Epithelial cell of esophagus (primary cell): ENCODE measurements at regions not wholly inside any gene's neighbourhood (a gene's known extent, or its start where the extent isn't known, plus 50 kb on each side); places are given as distances from the start of the nearest gene placed in this dataset.

Experiments
- DNase-seq: peaks from one replicate; pipeline ENCODE4 v3.0.0; 2010; ENCODE audit warnings: low read depth
- H3K4me3 ChIP-seq: 2 replicates; pipeline ENCODE4 v1.5.1; 2011; ENCODE audit warnings: mild to moderate bottlenecking, low read length, control low read depth
- TF ChIP-seq, protein P1 (sequence below): IDR thresholded peaks from 2 replicates; pipeline ENCODE4 v1.5.1; 2011; ENCODE audit warnings: low read depth, mild to moderate bottlenecking, low read length, control low read depth, inconsistent platforms; ENCODE audit not compliant: insufficient read depth; ENCODE audit errors: missing control alignments

- peak; percentile 11 for DNase-seq
- no peak overlapping the region for H3K4me3 ChIP-seq
- TF ChIP-seq, protein P1, sequence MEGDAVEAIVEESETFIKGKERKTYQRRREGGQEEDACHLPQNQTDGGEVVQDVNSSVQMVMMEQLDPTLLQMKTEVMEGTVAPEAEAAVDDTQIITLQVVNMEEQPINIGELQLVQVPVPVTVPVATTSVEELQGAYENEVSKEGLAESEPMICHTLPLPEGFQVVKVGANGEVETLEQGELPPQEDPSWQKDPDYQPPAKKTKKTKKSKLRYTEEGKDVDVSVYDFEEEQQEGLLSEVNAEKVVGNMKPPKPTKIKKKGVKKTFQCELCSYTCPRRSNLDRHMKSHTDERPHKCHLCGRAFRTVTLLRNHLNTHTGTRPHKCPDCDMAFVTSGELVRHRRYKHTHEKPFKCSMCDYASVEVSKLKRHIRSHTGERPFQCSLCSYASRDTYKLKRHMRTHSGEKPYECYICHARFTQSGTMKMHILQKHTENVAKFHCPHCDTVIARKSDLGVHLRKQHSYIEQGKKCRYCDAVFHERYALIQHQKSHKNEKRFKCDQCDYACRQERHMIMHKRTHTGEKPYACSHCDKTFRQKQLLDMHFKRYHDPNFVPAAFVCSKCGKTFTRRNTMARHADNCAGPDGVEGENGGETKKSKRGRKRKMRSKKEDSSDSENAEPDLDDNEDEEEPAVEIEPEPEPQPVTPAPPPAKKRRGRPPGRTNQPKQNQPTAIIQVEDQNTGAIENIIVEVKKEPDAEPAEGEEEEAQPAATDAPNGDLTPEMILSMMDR = no peak
Measured at GRCh38 chr6:9467741-9468140, 947.1 kb downstream of the TFAP2A start.

- TF ChIP-seq, protein P1 = no peak
- H3K4me3 ChIP-seq = no peak overlapping the region
- DNase-seq = no peak
Measured at GRCh38 chr6:9464583-9464982, 950.3 kb downstream of the TFAP2A start.

DNA sequence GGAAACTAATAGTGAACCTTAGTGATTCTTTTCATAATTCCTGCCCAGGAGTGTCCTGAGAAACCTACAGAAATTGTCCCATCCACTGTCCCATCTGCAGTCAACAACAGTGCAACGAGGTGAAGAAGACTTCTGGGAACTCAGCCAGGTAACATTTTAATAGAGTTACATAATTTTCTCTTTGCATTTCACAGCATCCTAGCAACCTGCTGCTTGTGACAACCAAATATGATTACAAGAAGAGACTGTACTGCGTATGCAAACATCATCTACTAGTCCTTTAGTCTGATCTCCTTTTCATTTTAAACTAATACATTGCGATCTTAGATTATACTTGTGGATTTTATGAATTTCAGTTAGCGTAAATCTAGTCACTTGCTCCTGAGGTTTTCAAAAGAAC lies 951.6 kb downstream of the TFAP2A start:
- no peak overlapping the region for H3K4me3 ChIP-seq
- TF ChIP-seq, protein P1 = no peak
- DNase-seq = peak; percentile 35

GRCh38 chr6:9461188-9461587 lies 953.7 kb downstream of the TFAP2A start:
- no peak overlapping the region for H3K4me3 ChIP-seq
- DNase-seq = peak; percentile 6
- TF ChIP-seq, protein P1 = no peak

DNA sequence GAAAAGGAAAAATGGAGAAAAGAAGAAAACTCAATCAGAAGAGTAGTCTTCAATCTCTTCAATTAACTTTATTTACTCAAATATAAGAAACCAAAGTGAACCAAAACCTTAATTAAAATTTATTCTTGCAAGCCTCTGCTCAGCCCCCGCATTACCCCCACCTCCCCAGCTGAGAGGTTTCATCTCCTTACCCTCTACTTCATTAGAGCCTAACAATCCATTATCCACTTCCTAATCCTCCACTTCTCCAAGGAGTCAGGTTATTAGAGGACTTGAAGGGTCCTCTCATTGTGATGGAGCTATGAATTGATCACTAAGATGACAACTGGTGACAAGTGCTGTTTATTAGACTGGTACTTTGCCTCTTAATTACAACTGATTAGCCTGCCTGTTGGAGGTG lies 956.5 kb downstream of the TFAP2A start:
- no peak overlapping the region for H3K4me3 ChIP-seq
- no peak for DNase-seq
- TF ChIP-seq, protein P1 = no peak

DNA sequence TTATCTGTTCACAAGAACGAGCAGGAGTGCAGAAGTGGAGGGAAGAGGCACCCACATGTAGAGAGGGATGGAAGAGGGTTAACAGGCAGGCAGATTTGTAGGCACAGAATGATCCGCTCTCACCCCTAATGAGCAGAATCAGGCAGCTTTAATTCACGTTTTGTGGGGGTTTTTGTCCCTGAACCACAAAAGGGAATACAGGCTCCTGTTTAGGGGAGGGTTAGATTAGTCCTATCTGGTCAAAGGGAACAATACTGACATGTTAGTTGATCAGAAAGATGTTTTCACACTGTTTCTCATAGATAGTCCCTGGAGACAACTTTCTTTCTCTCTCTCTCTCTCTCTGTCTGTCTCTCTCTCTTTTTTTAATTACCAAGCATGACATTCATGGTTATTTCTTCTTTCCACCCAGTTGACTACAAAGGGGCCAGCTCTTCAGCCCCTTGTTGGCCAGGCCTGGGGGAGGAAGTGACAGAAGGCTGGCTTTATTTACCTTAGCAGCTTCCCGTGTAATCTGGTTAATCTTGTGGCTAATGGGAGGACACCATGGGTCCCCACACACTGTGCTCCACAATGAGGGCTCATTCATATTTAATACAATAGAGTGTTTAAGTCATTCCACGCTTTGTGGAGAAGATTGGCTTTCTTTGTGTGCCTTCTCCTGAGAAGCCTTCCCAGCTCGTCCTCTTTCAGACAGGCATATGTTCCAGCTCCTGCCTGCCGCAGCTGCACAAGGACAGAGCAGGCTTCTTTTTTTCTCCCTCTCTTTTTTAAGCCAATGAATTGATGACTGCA lies 958.8 kb downstream of the TFAP2A start:
- TF ChIP-seq, protein P1 = no peak
- no peak overlapping the region for H3K4me3 ChIP-seq
- DNase-seq = no peak
